NCI-H510A (cell line): ENCODE measurements at regions not wholly inside any gene's neighbourhood (a gene's known extent, or its start where the extent isn't known, plus 50 kb on each side); places are given as distances from the start of the nearest gene placed in this dataset.

Experiments
- DNase-seq: peaks from one replicate; lab custom pipeline; 2025; lab: John Stamatoyannopoulos, UW

- DNase-seq: no peak
These were observed 51.1 kb upstream of the PODXL start for GRCh38 chr7:131607291-131608115.

- no peak for DNase-seq
These were observed 50.2 kb upstream of the PODXL start for GRCh38 chr7:131606346-131607290.
